RCC 7860 (cell line): ENCODE measurements at regions not wholly inside any gene's neighbourhood (a gene's known extent, or its start where the extent isn't known, plus 50 kb on each side); places are given as distances from the start of the nearest gene placed in this dataset.
"Not testable (repeated sequence)": the region's sequence is repeated elsewhere in the genome, so short reads cannot be mapped to it uniquely, and the experiment has no call there.

ENCODE experiments used
- DNase-seq: peaks from one replicate; pipeline ENCODE4 v3.0.0-alpha.2; 2015; ENCODE audit warnings: low spot score
- FAIRE-seq: peaks from 2 replicates; lab custom pipeline; 2012; peaks lifted over from hg19 to GRCh38; lab: Jason Lieb, UNC

DNA sequence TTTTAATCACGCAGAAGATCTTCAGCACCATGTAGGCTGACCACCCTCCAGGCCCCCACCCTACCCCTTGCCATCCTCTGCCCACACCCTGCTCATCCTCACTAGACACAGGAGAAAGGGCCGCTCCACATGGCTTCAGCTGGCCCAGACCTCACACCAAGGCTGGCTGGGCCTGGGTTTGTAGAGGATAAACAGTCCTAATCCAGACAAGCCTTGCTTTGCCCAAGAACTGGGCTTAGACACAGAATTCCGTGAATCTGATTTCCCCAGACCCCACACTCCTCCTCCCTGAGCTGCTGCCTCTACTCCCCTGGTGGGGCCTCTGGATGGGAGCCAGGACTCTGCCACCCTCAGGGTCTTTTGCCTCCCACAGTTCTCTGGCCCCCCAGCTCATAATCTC is 185.3 kb downstream of the CYP26B1 start:
- FAIRE-seq = no peak
- DNase-seq = no peak

- FAIRE-seq (no peak), DNase-seq (no peak)
Measured at GRCh38 chr2:71961289-71962027, 186.2 kb downstream of the CYP26B1 start.

GRCh38 chr2:71959494-71959893 is 188.2 kb downstream of the CYP26B1 start:
- no peak for DNase-seq

DNA sequence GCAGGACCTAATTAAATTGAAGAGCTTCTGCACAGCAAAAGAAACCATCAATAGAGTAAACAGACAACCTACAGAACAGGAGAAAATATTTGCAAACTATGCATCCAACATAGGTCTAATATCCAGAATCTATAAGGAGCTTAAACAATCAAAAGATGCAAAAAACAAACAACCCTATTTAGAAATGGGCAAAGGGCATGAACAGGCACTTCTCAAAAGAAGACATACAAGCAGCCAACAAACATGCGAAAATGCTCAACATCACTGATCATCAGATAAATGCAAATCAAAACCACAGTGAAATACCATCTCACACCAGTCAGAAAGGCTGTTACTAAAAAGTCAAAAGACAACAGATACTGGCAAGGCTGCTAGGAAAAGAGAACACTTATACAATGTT is 189.2 kb downstream of the CYP26B1 start:
- FAIRE-seq, DNase-seq: not testable (repeated sequence)

More at GRCh38 chr2:71959494-71959893, 188.2 kb downstream of the CYP26B1 start:
- FAIRE-seq = no peak

DNA sequence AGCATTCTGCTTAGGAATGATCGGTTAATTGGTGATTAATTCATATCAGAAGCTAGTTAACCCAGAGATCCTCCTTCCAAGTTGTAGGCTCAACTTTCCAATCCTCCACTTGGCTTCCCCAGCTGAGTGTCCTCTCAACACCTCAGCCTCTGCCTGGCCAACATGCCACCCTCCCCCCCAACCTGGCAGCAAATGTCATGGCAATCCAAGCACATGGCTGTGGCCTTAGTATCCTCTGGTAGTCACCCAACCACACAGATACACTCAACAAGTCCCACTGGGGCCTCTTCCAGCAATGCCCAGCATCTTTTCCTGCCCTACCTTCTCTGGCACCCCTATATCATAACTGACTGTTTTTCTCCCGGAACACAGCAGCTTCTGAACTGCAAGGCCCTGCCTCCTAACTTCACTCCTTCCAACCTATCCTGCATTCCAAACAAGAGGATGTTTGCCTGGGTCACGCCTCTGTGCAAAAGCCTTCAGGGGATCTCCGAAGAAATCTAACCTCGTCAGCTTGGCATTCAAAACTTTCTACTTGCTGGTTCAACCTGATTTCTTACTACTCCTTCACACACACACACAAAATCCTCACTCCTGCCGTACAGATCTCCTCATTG is 195.0 kb downstream of the CYP26B1 start:
- FAIRE-seq (no peak), DNase-seq (peak; percentile 33)

- DNase-seq = no peak
- FAIRE-seq = no peak
Measured at GRCh38 chr2:71951718-71952404, 195.8 kb downstream of the CYP26B1 start.

DNA sequence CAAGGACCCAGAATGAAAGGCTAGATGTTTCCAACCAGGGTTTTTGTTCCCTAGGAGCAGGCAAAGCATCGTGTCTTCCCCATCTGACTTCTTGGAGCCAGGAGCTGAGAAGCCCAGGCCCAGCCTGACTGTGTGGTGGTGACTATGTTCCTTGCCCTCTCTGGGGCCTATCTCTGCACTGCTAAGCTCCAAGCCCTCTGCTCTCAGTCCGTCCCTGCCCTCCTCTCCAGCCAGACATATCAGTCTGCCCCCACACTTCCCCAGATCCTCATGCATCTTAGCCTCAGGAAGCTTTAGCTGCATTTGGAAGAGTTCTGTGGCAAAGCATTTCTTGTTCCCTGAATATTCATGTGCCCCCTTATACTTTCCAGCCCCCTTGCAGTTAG is 196.6 kb downstream of the CYP26B1 start:
- DNase-seq (no peak), FAIRE-seq (no peak)

DNA sequence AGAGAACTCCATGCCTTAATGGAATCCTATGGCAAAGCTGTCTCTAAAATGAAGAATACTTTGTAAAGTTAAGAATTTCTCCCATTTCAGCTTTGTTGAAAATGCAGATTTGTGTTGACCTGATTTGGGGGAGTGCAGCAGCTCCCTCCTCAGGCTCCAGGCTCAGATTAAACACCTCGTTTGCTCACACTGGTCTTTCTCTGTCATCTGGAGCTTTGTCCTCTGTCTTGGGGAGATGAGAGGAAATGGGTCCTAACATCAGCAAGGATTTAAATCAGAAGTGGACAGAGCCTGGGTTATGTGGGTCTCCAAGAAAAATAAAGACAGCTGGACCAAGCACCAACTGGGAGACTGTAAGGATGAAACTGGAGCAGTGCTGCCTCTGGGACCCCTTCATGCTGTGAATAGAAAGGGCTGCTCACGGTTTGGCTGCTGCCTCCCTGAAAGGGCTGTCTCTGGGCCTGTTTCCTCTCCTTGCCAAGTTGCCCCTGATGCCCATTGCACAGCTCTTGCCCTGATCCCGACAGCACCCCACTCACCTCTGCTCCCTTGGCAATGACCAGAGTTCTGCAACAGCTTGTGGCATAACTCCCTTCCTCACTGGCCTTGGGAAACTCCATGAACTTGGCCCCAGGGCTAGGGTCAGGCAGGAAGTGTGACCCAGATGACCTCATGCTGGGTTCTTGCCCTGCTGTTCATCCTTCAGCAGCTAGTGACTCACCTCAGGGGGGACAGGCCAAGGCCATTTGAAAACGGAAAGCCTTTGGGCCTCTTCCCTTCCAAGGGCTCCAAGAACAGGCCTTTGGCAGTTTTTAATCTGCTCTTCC is 197.2 kb downstream of the CYP26B1 start:
- peak; percentile 78 for DNase-seq
- FAIRE-seq = peak; percentile 76

- DNase-seq = no peak
- FAIRE-seq = no peak
Measured at GRCh38 chr2:71949537-71949798, 198.2 kb downstream of the CYP26B1 start.

- FAIRE-seq = peak; percentile 74
- peak; percentile 75 for DNase-seq
Measured at GRCh38 chr2:71948781-71949536, 198.7 kb downstream of the CYP26B1 start.

DNA sequence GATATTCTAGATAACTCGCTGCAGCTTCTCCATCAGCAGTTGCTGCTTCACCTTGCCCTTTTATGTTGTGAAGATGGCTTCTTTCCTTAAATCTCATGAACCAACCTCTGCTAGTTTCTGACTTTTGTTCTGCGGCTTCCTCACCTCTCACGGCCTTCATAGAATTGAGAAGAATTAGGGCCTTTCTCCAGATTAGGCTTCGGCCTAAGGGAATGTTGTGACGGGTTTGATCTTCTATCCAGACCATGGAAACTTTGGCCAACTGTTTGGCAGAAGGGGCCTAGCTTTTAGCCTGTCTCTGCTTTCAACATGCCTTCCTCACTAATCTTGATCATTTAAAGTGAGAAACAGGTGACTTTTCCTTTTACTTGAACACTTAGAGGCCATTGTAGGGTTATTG is 199.9 kb downstream of the CYP26B1 start:
- no peak for FAIRE-seq
- DNase-seq = no peak

DNA sequence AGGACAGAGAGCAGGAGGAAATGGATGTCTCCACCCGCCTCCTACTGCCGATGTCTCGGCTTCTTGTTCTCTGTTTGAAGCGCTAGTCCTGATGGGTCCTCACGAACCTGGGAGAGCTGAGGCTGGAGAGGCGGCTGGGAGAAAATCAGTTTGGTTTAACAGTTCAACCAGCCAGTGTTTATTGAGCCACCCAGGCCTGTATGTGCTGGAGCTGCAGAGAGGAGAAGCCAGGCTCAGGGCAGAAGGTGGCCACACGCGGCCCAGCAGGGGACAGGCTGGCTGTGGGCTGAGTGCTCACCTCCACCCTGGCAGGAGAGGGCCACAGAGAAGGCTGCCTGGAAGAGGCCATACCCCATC is 202.1 kb downstream of the CYP26B1 start:
- FAIRE-seq = no peak
- no peak for DNase-seq

DNA sequence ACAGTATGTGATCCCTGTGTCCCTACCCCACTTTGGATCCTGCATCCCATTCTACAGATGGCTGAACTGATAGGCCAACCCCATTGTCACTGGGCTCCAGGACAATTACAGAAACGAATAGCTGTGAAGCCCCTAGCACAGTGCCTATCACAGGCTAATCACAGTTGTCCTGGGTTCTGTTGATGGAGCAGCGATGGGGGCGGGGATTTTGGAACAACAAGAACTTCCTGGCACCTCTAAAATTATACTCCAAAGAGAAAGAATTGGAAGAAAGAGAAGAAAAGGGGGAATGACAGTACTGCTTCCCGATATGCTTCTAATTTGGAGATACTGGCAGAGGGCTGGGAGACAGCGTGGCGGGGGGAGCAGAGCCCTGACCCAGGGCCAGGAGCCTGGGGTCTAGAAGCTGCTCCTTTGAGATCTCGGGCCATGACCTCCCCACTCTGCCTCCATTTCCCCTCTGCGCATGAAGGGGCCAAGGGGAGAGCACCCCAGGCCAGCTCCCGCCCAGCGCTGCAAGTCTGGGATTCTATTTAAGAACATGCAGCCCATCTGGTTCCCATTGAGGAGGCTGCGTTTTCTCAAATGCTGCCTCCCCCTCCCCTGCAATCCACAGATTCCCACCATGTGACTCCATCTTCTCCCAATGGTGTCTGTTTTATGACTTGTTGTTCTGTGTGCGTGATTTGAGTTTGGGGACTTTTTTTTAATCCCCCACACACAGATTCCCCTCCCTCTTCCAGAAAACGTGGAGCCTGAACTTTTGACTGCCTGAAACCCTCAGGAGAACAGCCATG is 202.7 kb downstream of the CYP26B1 start:
- FAIRE-seq = no peak
- no peak for DNase-seq

DNA sequence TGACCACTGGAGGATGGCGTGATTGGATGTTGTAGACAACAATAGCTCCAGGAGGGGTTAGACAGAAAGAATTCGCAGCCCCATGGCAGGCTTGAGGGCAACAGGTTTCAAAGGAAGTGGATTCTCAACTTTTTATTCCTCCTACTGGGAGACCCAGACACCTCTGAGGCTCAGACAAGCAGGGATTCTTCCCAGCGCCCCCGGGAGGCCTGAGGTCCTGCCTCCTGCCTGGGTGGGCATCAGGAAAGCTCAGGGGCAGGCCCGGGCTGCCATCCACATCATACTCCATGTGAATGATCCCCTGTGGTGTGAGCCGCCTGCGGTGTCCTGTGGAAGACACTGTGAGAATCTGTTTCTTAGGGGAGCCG is 203.5 kb downstream of the CYP26B1 start:
- FAIRE-seq = no peak
- no peak for DNase-seq

DNA sequence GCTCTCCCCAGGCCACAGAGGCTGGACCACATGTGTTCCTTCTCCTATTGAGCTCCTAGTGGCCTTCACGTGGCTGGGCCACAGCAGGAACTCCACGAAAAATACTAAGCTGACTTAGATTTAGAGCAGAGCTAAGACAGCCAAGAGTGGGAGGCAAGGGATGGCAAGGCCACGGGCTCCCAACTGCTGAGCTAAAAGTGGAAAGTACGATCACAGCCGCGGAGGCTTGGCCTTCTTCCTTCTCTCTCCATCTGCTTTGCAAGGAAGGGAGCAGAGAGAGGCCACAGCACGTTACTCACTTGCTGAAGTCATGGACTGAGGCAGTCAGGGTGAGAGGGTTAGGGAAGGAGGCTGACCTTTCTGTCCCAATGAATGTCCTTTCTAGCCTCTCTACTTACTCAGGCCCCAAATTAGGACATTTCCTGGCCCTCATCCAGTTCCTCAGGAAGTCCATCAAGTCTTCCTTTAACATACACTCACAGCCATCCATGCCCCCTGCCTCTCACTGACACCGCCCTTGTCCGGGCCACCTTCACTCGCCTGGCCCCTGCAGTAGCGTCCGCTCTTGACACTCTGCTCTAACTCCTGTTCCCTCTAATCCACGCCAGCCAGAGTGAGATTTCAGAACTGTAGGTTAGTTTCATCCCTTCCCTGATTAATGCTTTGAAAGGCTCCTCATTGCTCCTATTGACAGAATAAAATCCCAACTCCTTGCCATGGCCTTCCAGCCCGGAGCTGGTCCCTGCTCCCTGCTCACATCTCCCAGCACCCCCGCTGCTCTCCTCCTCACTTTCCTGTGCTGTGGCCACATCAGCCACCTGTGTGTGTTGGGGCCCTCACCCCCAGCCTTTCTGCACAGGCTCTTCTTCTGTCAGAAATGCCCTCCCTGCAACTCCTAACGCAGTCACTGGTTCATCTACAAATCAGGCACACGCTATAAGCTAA is 204.2 kb downstream of the CYP26B1 start:
- DNase-seq (no peak), FAIRE-seq (no peak)

- FAIRE-seq (no peak), DNase-seq (no peak)
Measured at GRCh38 chr2:71941726-71942525, 205.7 kb downstream of the CYP26B1 start.

GRCh38 chr2:71940695-71941094 is 207.0 kb downstream of the CYP26B1 start:
- DNase-seq = no peak

More at GRCh38 chr2:71940695-71941094, 207.0 kb downstream of the CYP26B1 start:
- no peak for FAIRE-seq
